ENCODE measurements at regions not wholly inside any gene's neighbourhood (a gene's known extent, or its start where the extent isn't known, plus 50 kb on each side); places are given as distances from the start of the nearest gene placed in this dataset.

GRCh38 chr7:41030673-41031072 is 672.2 kb downstream of the INHBA start:
- 53 to 79% methylated on average over 3 to 4 of the region's 5 CpGs for whole genome bisulfite sequencing, 2 donors (ENCODE audit: low coverage in 1 of 2)
- H3K4me3 ChIP-seq = no peak overlapping the region
- no peaks in the 10 kb centered on the region for H3K4me1 ChIP-seq
- H3K36me3 ChIP-seq = no peaks in the 10 kb centered on the region
- H3K27ac ChIP-seq = no peak overlapping the region
- H3K9me3 ChIP-seq = no peaks in the 10 kb centered on the region
- TF ChIP-seq POLR2A (IDR thresholded peaks at IDR 0.05) (no peak), POLR2AphosphoS5 (IDR thresholded peaks at IDR 0.05) (no peak), CTCF (IDR thresholded peaks at IDR 0.05) (no peak), EP300 (IDR thresholded peaks at IDR 0.05) (no peak)
- ATAC-seq = no peak
- no peaks in the 10 kb centered on the region for H3K27me3 ChIP-seq

GRCh38 chr7:41029072-41029499 is 673.8 kb downstream of the INHBA start:
- TF ChIP-seq POLR2AphosphoS5 (IDR thresholded peaks at IDR 0.05) (no peak), POLR2A (IDR thresholded peaks at IDR 0.05) (no peak), CTCF (IDR thresholded peaks at IDR 0.05) (no peak), EP300 (IDR thresholded peaks at IDR 0.05) (no peak)
- WGBS, 2 donors (ENCODE audit: low coverage in 1 of 2) = 40 to 67% methylated on average over 2 to 5 of the region's 5 CpGs
- no peaks in the 10 kb centered on the region for H3K4me1 ChIP-seq
- no peak overlapping the region for H3K4me3 ChIP-seq
- no peaks in the 10 kb centered on the region for H3K9me3 ChIP-seq
- no peak overlapping the region for H3K27ac ChIP-seq
- no peak for ATAC-seq
- H3K36me3 ChIP-seq = no peaks in the 10 kb centered on the region
- H3K27me3 ChIP-seq = no peaks in the 10 kb centered on the region

- no peaks in the 10 kb centered on the region for H3K4me1 ChIP-seq
Observed at GRCh38 chr7:41028580-41028979, 674.3 kb downstream of the INHBA start.

GRCh38 chr7:41027428-41028115 is 675.3 kb downstream of the INHBA start:
- 68 to 93% methylated on average over 7 of the region's 7 CpGs for WGBS, 2 donors (ENCODE audit: low coverage in 1 of 2)

More at GRCh38 chr7:41028580-41028979, 674.3 kb downstream of the INHBA start:
- no peak for ATAC-seq
- Histone ChIP-seq H3K27me3 (no peaks in the 10 kb centered on the region), H3K9me3 (no peaks in the 10 kb centered on the region), H3K4me3 (no peak overlapping the region), H3K27ac (no peak overlapping the region), H3K36me3 (no peaks in the 10 kb centered on the region)
- 90 to 100% methylated on average over 1 to 2 of the region's 2 CpGs for WGBS, 2 donors (ENCODE audit: low coverage in 1 of 2)
- TF ChIP-seq POLR2AphosphoS5 (IDR thresholded peaks at IDR 0.05) (no peak), POLR2A (IDR thresholded peaks at IDR 0.05) (no peak), CTCF (IDR thresholded peaks at IDR 0.05) (no peak), EP300 (IDR thresholded peaks at IDR 0.05) (no peak)

More at GRCh38 chr7:41027428-41028115, 675.3 kb downstream of the INHBA start:
- Histone ChIP-seq H3K27ac (no peak overlapping the region), H3K9me3 (no peaks in the 10 kb centered on the region), H3K4me3 (no peak overlapping the region), H3K27me3 (no peaks in the 10 kb centered on the region), H3K36me3 (no peaks in the 10 kb centered on the region), H3K4me1 (no peaks in the 10 kb centered on the region)
- no peak for ATAC-seq
- no peak for TF ChIP-seq CTCF (IDR thresholded peaks at IDR 0.05)
- TF ChIP-seq POLR2AphosphoS5 (IDR thresholded peaks at IDR 0.05) = no peak
- no peak for TF ChIP-seq POLR2A (IDR thresholded peaks at IDR 0.05)
- no peak for TF ChIP-seq EP300 (IDR thresholded peaks at IDR 0.05)
